ENCODE measurements at regions not wholly inside any gene's neighbourhood (a gene's known extent, or its start where the extent isn't known, plus 50 kb on each side); places are given as distances from the start of the nearest gene placed in this dataset.
"Not testable (repeated sequence)": the region's sequence is repeated elsewhere in the genome, so short reads cannot be mapped to it uniquely, and the experiment has no call there.

DNA sequence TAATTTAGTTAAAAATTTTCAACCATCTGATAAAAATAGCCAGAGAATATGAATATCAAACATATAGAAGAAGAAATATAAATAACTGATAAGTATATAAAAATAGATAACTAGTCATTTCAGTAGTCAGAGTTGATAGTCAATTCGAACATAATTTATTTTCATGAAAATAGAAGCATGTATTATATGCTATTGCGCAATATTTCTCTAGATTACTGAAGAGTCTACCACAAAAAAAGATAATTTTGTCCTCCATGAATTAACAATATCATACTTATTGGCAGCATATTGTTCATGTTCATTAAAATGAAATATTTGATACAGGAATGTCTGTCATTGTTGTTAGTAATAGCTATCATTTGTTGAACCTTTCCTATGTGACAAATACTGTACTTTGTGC, 376.2 kb upstream of the TOM1L1 start:
- no peak for DNase-seq

DNA sequence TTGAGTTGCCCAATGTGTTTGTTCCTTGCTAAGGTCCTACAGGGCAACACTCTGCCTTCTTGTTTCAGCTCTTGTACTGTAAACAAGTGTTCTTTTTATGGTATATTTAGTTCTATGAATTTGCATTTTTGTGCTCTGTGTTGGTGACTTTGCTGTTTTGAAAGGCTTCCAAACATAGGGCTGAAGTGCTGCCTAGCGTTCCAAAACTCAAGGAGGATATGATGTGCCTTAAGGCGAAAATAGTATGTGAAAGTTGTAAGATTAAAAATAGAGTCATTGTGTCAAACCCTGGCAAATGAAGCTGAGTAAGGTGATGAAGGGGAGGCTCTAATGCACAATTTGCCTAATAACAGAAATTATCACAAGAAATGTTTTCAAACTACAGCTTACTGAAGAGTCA, 372.7 kb upstream of the TOM1L1 start:
- DNase-seq = no peak

DNA sequence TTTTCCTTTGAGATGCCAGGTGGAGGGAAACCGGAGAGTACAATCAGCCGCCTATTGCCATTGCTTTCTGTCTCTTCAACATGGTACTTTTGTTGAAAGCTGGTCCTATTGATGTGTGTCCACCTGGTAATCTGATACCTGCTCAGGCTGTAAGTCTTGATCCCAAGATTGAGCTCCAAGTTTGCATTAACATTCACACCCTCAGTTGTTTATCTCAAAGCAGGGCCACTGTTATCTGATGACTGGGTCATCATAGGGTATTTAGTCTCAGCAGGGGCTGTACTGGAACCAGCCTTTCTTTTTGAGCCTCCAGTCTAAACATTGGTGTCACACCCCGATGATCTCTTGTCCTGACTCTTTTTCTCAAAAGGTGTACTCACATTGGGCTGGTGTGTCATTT, 370.3 kb upstream of the TOM1L1 start:
- DNase-seq = no peak

DNA sequence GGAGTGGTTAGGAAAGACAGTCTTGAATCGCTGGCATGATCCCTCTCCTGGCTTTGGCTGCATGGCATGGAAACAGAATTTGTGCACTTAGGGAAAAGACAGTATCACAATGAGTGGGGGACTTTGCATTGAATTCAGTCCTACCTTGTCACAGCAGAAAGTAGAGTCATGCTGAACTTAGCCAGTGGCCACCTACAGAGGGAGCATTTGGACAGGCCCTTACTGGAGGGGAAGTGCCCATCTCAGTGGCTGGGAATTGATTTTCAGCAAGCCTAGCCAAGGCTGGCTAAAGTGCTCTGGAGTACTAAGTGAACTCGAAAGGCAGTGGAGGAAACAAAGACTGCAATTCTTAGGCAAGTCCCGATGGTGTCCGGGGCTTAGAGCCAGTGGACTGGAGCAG, 364.3 kb upstream of the TOM1L1 start:
- DNase-seq = no peak

DNA sequence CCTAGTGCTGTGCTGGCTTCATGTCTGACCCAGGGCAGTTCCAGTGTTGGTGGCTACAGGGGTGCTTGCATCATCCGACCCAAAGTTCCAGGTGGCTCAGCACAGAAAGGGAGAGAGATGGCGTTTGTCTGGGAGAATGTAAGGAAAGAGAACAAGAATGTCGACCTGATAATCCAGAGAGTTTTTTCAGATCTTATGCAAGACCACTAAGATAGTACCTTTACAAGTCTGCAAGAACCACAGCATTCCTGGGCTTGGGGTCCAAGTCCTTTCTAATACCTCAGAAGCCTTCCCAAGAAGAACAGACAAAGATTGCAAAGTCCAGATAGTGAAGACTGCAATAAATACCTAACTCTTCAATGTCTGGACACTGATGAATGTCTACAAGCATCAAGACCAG, 363.0 kb upstream of the TOM1L1 start:
- DNase-seq = no peak

DNA sequence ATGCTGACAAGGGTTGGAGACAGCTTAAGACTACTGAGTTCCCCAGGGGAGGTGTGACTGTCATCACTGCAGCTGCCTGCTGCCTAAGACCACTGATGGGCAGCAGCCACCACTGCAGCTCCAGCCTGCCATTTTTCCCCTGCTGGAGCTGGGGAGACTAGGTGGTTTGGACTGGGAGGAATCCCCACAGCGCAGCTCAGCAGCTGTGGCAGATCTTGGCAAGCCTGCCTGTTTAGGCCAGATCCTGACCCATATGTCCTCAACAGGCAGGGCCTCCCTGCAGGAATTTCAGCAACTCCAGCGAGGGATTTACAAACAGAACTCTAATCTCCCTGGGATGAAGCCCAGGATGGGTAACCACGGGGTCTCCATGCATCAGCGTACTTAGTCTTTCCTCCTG, 356.4 kb upstream of the TOM1L1 start:
- no peak for DNase-seq

DNA sequence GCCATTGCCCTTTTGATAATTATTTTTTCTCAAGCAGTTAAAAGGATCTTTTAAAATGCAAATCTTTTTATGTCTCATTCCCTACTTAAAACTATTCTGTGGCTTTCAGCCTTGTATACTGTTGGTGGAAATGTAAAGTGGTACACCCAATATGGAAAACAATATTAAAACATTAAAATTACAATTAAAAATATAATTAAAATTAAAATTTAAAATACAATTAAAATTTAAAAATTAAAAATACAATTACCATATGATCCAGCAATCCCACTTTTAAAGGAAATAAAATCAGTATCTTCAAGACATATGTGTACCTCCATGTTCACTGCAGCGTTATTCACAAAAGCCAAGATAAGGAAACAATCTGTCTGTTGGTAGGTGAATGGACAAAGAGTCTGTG, 340.8 kb upstream of the TOM1L1 start:
- no peak for DNase-seq

DNA sequence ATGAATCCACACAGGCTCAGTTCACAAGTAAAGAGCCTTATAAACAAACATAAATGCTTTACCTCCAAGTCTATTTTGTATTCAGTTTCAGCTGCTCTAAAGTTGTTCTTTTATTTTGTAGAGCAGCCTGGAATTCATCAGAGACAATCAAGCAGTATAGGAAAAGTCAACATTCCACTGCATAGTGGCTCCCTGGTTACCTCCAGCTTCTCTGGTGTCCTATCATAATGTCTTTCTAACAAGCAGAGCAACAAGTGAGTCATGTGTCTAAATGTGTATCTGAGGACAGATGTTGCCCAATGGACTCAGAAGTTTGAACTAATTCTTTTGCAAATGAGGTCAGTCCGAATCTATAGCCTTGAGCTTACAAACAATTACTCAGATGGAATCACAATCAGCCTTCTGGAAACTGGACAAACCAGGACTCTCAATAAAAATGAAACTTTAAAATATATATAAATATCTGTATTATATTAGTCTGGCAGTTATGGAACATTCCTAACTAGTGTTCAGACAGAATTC, 292.0 kb upstream of the TOM1L1 start:
- DNase-seq = no peak

DNA sequence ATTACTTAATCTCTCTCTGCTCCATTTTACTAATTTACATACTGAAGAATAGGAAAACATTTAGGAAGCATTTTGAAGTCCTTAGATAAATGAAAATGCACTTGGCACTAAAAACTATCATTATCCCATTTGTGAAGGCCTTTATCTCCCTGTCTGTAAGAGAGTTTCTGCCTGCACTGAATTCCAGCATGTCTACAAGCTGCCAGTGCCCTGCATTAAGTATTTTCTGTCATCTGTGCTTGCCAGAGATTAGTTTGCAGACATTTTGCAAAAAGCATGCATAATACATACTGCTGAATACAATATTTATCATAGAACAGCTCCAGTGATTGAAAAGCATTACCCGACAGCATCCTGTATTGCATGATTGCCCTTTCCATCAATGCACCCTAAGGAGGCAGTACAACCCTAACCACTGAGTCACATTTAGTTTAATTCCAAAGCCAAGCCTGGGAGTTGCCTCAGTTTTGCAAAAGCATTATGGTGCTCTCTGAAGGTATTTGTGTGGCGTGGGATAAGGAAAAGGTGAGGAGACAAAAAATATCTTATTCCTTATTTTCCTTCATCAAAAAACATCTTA, 280.2 kb upstream of the TOM1L1 start:
- DNase-seq = no peak

DNA sequence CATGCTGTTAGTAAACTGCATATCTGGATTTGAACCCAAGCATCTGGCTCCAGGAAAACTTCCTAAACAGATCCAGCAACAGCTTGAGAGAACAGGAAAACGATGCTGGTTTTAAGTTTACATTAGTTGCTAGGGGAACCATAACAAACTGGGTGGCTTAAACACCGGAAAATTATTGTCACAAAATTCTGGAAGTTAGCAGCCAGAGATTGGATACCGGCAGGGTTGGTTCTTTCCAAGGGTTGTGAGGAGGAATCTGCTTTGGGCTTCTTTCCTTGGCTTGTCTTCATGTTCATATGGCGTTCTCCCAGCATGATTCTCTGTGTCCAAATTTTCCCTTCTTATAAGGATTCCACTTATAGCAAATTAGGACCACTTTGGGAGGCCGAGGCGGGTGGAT, 276.9 kb upstream of the TOM1L1 start:
- DNase-seq = no peak

DNA sequence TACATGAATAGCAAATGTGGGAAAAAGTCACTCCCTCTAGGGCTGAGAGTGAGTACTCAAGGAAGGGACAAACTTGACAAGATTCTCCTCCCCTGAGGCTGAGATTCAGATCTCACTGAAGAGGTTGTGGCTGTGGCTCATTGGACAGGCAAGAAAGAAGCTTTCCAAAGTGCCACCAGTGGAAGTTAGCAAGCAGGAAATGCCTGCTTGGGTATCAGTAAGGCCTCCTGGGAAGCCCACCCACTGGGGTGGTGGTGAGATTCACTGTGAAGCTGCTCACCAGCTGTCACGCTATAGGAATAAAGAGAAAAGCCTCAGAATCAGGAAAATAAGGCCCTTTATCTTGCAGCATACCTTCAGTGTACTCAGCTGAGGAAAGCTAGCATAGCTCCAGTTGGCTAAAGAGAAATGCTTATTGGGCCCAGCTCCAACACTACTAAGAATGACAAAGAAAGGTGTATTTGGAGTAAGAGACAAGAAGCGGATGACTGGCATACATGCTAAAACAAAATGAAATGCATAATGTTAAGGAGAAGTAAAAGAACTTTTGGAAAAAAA, 274.4 kb upstream of the TOM1L1 start:
- no peak for DNase-seq

DNA sequence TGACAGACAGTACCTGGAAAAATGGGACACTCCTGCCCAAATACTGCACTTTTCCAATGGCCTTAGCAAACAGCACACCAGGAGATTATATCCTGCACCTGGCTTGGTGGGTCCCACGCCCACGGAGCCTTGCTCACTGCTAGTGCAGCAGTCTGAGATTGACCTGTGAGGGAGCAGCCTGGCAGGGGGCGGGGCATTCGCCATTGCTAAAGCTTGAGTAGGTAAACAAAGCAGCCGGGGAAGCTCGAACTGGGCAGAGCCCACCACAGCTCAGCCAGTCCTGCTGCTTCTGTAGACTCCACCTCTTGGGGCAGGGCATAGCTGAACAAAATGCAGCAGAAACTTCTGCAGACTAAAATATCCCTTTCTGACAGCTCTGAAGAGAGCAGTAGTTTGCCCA, 261.2 kb upstream of the TOM1L1 start:
- DNase-seq = not testable (repeated sequence)

DNA sequence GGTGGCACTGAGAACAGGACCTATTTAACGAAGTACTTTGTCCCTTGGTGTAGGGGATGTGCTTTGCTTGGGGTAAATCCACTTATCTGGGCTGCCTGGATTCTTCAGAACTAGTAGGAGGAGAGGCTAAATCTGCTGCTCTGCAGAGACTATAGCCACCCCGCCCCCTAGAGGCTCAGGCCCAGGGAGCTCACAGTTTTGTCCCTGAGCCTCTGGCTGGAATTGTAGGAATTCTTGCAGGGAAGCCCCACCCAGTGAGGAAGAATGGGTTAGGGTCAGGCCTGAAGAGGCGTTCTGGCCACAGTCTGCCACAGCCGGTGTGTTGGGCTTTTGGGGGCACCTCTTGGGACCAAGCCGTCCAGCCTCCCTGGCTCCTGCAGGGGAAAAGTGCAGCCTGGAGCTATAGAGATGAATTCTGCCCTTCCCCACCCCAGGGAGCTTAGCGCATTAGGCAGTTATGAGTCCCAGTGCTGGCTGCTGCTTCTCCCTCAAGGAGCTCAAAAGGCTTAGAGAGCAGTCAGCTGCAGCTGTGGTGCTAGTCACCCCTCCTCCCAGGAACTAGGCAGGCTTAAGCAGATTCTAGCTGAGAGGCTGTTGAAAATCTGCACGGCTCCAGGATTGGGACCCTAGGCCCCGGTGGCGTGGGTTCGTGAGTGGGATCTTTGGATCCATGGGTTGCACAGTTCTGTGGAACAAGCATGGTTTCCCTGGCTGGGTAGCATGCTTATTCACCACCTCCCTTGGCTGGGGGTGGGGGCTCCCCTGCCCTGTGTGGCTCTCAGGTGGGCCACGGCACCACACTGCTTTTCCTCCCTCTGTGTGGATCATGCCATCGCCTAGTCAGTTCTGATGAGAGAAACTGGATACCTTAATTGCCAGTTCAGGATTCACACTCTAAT, 237.4 kb upstream of the TOM1L1 start:
- no peak for DNase-seq

DNA sequence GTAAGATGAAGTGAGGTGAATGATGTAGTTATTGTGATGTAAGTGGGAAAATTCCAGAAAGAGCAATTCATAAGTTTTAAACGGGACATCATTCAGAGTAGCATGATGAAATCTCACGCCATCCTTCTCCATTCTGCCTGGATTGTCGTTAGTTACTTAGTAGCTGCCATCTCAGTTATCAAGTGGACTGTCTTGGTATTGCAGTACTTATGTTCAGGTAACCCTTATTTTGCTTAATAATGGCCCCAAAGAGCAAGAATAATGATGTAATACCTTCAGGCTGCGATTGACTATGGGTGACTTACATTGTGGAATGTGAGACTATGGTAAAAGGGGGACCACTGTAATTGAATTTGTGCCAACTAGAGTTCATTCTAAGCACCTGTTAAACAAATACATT, 234.1 kb upstream of the TOM1L1 start:
- no peak for DNase-seq

DNA sequence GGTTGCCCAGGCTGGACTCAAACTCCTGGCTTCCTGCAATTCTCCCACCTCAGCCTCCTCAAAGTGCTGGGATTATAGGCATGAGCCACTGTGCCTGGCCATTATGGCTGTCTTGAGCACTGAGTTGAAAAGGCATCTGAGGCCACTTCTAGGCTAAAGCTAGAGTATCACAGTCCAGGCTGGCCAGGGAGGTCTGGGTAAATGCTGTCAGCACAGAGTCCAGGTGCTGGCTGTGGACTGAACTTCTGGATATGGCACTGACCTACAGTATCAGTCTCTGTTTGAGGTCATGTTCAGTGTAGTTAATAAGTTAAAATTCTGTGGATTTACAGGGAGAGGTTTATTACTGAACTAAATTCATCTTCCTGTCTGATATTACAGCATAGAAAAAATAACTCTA, 222.5 kb upstream of the TOM1L1 start:
- DNase-seq = no peak

DNA sequence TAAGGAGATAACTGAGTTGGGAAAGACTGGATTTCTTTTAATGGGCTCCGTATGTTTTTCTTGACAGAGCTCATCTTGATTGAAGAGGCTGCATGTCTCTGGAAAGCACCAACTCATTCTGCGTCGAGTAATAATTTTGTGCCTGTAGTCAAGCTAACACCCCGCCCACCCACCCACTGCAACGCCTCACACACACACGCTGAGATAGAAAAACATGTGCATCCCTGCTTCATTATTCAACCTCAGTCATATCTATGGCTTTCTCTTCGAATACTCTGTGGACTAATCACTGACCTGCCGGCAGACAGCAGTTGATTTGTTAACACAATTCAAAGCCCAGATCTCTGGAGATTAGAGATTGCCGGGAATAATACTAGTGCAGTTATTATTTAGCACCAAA, 220.2 kb upstream of the TOM1L1 start:
- DNase-seq = no peak

DNA sequence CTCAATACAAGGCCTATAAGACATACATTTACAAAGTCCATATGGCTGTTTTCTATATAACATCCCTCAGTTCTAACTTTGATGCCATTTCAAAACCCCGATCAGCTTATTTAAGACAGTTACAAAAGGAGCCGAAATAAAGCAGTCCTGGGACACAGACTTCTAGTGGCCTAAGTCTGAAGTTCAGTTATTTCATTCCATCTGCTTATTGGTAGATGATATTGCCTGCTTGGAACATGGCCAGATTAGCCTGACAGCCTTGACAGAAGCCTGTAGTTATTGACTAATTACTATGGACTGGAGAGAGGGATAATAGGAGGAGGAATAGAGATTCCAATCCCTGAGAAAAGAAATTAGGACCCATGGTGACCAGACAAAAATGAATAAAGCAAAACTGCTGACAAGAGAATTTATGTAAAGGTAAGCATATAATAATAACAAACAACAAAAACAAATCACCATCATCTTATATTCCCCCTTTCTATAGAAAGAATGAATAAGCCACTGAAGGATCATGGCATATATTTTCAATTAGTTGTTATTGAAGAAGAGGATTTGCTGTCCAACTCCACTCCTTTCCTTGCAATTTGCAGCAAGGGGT, 206.3 kb upstream of the TOM1L1 start:
- DNase-seq = no peak

DNA sequence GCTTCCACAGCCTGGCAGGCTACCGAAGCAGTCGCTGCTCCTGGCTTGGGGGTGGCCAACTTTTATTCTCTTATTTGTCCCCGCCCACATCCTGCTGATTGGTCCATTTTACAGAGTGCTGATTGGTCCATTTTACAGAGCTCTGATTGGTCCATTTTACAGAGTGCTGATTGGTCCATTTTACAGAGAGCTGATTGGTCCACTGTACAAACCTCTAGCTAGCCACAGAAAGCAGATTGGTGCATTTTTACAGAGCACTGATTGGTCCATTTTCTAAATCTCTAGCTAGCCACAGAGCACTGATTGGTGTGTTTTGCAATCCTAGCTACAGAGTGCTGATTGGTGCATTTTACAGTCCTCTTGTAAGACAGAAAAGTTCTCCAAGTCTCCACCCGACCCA, 187.9 kb upstream of the TOM1L1 start:
- not testable (repeated sequence) for DNase-seq

DNA sequence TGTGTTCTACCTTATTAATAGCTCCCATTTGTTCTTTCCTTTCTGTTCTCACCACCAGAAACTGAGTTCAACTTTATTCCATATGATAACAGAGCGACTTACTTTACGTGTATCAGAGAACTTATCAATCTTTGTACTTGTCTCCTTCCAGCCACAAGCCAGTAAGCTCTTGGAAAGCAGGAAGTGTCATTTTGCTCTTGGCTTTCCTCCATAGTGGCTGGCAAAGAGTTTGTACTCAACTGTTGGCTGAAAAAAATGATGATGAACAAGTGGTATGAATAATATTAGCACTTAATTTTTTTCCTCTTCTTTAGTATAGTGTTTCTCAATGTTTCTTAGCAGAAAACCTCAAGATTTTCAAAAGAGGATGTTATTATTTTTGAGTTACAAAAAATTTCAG, 182.4 kb upstream of the TOM1L1 start:
- DNase-seq = no peak

DNA sequence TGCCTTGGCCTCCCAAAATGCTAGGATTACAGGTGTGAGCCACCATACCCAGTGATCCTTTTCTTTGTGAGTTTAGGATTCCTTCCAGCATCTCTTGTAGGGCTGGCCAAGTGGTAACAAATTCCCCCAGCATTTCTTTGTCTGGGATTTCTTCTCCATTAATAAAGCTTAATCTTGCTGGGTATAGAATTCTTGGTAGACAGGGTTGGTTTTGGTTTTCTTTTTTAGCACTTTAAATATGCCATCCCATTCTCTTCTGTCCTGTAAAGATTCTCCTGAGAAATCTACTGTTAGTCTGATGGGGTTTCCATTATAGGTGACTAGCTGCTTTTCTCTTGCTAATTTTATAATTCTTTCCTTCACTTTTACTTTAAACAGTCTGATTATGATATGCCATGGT, 173.0 kb upstream of the TOM1L1 start:
- DNase-seq = no peak

DNA sequence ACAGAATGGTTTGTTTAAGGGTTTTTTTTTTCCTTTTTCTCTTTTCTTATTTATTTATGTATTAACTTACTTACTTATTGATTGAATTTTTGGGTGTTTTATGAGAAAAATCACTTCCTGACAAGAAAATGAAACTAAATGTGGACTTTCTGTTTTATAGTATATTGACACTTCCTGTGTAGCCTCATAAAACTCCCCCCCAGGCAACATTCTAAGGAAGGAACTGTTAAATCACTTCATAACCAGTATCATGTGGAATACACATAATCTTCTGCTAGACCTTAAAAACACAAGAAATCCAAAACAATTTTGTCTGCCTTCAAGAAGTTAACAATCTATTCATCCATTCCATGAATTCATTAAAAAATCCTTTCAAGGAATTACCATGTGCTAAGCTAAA, 164.1 kb upstream of the TOM1L1 start:
- DNase-seq = no peak

DNA sequence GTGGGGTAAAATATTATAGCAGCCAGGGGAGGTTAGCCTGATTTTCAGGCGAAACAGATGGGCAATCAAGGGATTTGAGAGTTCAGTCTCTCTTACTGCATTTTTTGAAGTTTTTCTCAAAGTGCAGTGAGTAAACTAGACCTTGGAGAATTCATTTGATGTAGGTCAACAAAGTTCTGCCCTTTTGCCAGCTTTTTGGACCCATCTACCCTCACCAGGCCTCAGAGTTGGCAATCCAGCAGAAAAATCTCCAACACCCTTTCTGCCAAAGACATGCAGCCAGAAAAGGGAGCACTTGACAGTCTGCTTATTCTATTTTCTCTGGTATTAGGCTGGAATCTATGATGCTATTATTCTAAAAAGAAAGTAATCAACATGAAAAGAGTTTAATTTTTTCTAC, 162.2 kb upstream of the TOM1L1 start:
- DNase-seq = no peak

DNA sequence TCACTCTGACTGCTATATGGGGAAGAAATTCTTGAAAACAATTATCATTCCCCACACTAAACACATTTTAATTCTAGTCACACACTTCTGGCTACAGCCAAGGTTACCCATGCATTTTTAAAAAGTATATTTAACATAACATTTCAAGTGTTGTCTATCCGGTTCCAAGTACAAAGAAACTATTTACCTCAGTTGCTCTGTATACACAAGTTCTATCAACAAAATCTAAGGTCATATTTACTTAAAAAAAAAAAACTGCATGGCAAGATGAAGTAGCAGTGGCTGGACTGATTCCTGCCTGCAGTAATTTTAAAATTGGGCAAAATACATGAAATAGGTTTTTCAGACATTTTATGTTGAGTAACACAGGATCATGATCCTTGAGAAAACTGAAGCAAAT, 155.9 kb upstream of the TOM1L1 start:
- DNase-seq = no peak

DNA sequence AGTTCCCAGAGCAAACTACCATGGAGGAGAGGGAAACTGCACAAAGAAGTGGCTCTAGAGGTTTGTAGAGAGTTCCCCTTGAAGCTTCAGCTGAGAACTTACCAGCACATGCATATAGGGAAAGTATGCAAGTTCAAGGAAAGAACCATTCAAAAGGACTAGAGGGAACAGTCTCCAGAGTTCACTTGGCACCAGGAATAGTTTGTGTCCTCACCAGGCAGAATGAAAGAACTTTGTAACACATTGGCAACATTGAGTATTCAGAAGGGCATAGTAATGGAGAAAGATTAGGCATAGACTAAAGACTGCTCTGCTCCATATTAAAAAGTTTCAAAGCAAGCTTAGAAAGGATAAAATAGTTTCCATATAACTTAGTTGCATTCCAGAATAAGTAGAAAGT, 155.4 kb upstream of the TOM1L1 start:
- no peak for DNase-seq
